ENCODE measurements at regions not wholly inside any gene's neighbourhood (a gene's known extent, or its start where the extent isn't known, plus 50 kb on each side); places are given as distances from the start of the nearest gene placed in this dataset.
A peak's percentile ranks its signal among the peaks of the same experiment; 100 is the strongest.

DNA sequence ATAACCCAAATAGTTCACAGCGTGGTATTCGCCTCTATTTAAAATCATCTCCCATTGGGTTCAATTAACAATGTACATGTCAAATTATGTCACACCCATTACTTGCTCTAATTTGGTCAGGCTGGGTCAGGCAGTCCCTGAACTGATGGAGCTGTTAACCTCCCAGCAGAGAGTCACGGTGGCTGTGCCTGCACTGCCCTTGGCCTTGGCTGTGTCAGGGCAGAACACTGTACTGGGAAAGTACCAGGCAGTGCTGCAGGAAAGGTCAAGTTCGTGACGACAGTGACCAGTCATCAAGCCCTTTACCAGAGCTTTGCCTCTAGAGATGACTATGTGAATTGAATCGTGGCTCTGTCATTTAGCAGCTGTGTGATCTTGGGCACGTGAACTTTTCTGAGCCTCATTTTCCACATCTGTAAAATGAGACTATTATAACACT, 100.0 kb downstream of the ARF6 start:
- intact Hi-C loops (cut with micrococcal nuclease) = no loop called here
- H4K20me1 ChIP-seq (ENCODE audit: insufficient read depth) = no peaks in the 10 kb centered on the region
- H2AFZ ChIP-seq (ENCODE audit: low read depth, low read length, poor library complexity, severe bottlenecking) = no peak overlapping the region
- DNase-seq (ENCODE audit: low read depth, low spot score) = no peak
- no peak for TF ChIP-seq ZFX (IDR thresholded peaks at IDR 0.05)
- no peak for TF ChIP-seq ELF1 (IDR thresholded peaks at IDR 0.05; ENCODE audit: borderline replicate concordance, low read depth)
- no peak for TF ChIP-seq POLR2A (IDR thresholded peaks at IDR 0.05; ENCODE audit: borderline replicate concordance, extremely low read depth, insufficient read depth, insufficient read length)
- TF ChIP-seq YY1 (IDR thresholded peaks at IDR 0.05; ENCODE audit: extremely low read depth, insufficient replicate concordance, low read depth, low read length) = no peak
- H3K79me2 ChIP-seq (ENCODE audit: insufficient read depth, low read length) = no peaks in the 10 kb centered on the region
- no peaks in the 10 kb centered on the region for H3K36me3 ChIP-seq (ENCODE audit: control insufficient read depth in 1 of 2, insufficient read depth in 2 of 2, low read length in 2 of 2)
- H3K27ac ChIP-seq (ENCODE audit: low read depth, low read length) = no peak overlapping the region
- peak overlapping the region; percentile 50 for H3K4me2 ChIP-seq (ENCODE audit: low read length)
- H3K9me2 ChIP-seq (ENCODE audit: insufficient read depth) = no peaks in the 10 kb centered on the region
- H3K9me3 ChIP-seq (ENCODE audit: control insufficient read depth in 1 of 2, insufficient read depth in 1 of 2, low read depth in 1 of 2, low read length in 2 of 2) = no peaks in the 10 kb centered on the region
- ChIA-PET CTCF (no interaction called here), POLR2A (interaction anchor here (1.2 kb wide), 1 partner anchor 16 kb away, joined by 4 read pairs; no protein-coding TSS in a partner anchor), RAD21 (ENCODE audit: low non-redundant PET in 1 of 2, low total read pairs in 2 of 2, uncharacterized antibody in 2 of 2, unreplicated experiment in 2 of 2) (interaction anchor here in 1 of 2 experiments (0.7 kb wide), 1 partner anchor 90 kb away, joined by 3 read pairs; no protein-coding TSS in a partner anchor)
- BruUV-seq (replicated peaks) = no TSS peak
- H3K9ac ChIP-seq (ENCODE audit: low read length) = peak overlapping the region; percentile 33
- peak; percentile 82 for ATAC-seq
- H3K4me1 ChIP-seq (ENCODE audit: control insufficient read depth in 1 of 2, insufficient read depth in 2 of 2, low read length in 2 of 2) = peaks cover 0 to 24% of the 10 kb centered on the region in 2 experiments; a peak in 2 of 4 replicates
- no peaks in the 10 kb centered on the region for H3K27me3 ChIP-seq (ENCODE audit: insufficient read depth, low read length)
- no peak overlapping the region for H3K4me3 ChIP-seq (replicated peaks in 1 of 2; ENCODE audit: low read depth in 1 of 2, low read length in 2 of 2)

GRCh38 chr14:49993565-49993964, 100.7 kb downstream of the ARF6 start:
- Histone ChIP-seq H3K79me2 (ENCODE audit: insufficient read depth, low read length) (no peaks in the 10 kb centered on the region), H3K36me3 (ENCODE audit: control insufficient read depth in 1 of 2, insufficient read depth in 2 of 2, low read length in 2 of 2) (no peaks in the 10 kb centered on the region), H3K9me2 (ENCODE audit: insufficient read depth) (no peaks in the 10 kb centered on the region), H3K9ac (ENCODE audit: low read length) (no peak overlapping the region), H2AFZ (ENCODE audit: low read depth, low read length, poor library complexity, severe bottlenecking) (no peak overlapping the region), H3K4me1 (ENCODE audit: control insufficient read depth in 1 of 2, insufficient read depth in 2 of 2, low read length in 2 of 2) (peaks cover under 1 to 29% of the 10 kb centered on the region in 2 experiments; a peak in 3 of 4 replicates), H4K20me1 (ENCODE audit: insufficient read depth) (no peaks in the 10 kb centered on the region), H3K4me3 (replicated peaks in 1 of 2; ENCODE audit: low read depth in 1 of 2, low read length in 2 of 2) (no peak overlapping the region), H3K9me3 (ENCODE audit: control insufficient read depth in 1 of 2, insufficient read depth in 1 of 2, low read depth in 1 of 2, low read length in 2 of 2) (no peaks in the 10 kb centered on the region), H3K27ac (ENCODE audit: low read depth, low read length) (no peak overlapping the region), H3K27me3 (ENCODE audit: insufficient read depth, low read length) (no peaks in the 10 kb centered on the region), H3K4me2 (ENCODE audit: low read length) (no peak overlapping the region)
- BruUV-seq (replicated peaks) = no TSS peak
- ChIA-PET POLR2A (interaction anchor here (1.2 kb wide), 1 partner anchor 17 kb away, joined by 4 read pairs; no protein-coding TSS in a partner anchor), CTCF (no interaction called here), RAD21 (ENCODE audit: low non-redundant PET in 1 of 2, low total read pairs in 2 of 2, uncharacterized antibody in 2 of 2, unreplicated experiment in 2 of 2) (no interaction called here)
- ATAC-seq (no peak), DNase-seq (ENCODE audit: low read depth, low spot score) (no peak)
- TF ChIP-seq, protein P1, sequence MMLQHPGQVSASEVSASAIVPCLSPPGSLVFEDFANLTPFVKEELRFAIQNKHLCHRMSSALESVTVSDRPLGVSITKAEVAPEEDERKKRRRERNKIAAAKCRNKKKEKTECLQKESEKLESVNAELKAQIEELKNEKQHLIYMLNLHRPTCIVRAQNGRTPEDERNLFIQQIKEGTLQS (IDR thresholded peaks at IDR 0.05) = no peak
- TF ChIP-seq SIN3A (IDR thresholded peaks at IDR 0.05; ENCODE audit: low read depth) (no peak), SP1 (IDR thresholded peaks at IDR 0.05; ENCODE audit: low read depth) (no peak), TCF7L2 (IDR thresholded peaks at IDR 0.05; ENCODE audit: borderline replicate concordance, extremely low read depth, insufficient read depth, insufficient read length) (no peak), POLR2AphosphoS5 (IDR thresholded peaks at IDR 0.05; ENCODE audit: low read depth, low read length) (no peak)
- TF ChIP-seq, protein P2, sequence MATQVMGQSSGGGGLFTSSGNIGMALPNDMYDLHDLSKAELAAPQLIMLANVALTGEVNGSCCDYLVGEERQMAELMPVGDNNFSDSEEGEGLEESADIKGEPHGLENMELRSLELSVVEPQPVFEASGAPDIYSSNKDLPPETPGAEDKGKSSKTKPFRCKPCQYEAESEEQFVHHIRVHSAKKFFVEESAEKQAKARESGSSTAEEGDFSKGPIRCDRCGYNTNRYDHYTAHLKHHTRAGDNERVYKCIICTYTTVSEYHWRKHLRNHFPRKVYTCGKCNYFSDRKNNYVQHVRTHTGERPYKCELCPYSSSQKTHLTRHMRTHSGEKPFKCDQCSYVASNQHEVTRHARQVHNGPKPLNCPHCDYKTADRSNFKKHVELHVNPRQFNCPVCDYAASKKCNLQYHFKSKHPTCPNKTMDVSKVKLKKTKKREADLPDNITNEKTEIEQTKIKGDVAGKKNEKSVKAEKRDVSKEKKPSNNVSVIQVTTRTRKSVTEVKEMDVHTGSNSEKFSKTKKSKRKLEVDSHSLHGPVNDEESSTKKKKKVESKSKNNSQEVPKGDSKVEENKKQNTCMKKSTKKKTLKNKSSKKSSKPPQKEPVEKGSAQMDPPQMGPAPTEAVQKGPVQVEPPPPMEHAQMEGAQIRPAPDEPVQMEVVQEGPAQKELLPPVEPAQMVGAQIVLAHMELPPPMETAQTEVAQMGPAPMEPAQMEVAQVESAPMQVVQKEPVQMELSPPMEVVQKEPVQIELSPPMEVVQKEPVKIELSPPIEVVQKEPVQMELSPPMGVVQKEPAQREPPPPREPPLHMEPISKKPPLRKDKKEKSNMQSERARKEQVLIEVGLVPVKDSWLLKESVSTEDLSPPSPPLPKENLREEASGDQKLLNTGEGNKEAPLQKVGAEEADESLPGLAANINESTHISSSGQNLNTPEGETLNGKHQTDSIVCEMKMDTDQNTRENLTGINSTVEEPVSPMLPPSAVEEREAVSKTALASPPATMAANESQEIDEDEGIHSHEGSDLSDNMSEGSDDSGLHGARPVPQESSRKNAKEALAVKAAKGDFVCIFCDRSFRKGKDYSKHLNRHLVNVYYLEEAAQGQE (IDR thresholded peaks at IDR 0.05; ENCODE audit: low read depth) = no peak
- intact Hi-C loops (cut with micrococcal nuclease) = no loop called here
